Dermis blood vessel endothelial cell (primary cell): ENCODE measurements at regions not wholly inside any gene's neighbourhood (a gene's known extent, or its start where the extent isn't known, plus 50 kb on each side); places are given as distances from the start of the nearest gene placed in this dataset.
"Not testable (repeated sequence)": the region's sequence is repeated elsewhere in the genome, so short reads cannot be mapped to it uniquely, and the experiment has no call there.

Experiments used
- DNase-seq: peaks from one replicate; pipeline ENCODE4 v3.0.0; 2010

- not testable (repeated sequence) for DNase-seq
These were observed 122.8 kb upstream of the FAM20C start for GRCh38 chr7:69499-70123.

DNA sequence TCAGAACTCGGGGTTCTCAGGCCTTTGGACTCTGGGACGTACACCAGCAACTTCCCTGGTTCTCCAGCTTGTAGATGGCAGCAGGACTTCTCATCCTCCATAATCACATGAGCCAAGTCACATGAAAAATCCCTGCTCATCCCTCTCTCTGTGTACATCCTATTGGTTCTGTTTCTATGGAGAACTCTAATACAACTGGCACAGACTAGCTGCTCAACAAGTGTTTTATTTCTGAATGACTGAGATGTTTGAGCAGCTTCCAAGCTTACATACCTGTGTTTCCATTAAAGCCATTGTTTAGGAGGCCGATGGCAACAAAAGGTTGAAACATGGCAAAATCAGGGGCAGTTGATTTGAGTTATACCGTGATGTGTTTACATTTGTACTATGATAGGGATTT lies 122.2 kb upstream of the FAM20C start:
- not testable (repeated sequence) for DNase-seq

GRCh38 chr7:70989-71388 lies 121.4 kb upstream of the FAM20C start:
- not testable (repeated sequence) for DNase-seq

GRCh38 chr7:72266-73057 lies 119.9 kb upstream of the FAM20C start:
- not testable (repeated sequence) for DNase-seq

GRCh38 chr7:73058-73331 lies 119.4 kb upstream of the FAM20C start:
- not testable (repeated sequence) for DNase-seq

GRCh38 chr7:74008-74540 lies 118.3 kb upstream of the FAM20C start:
- not testable (repeated sequence) for DNase-seq

GRCh38 chr7:75511-75910 lies 116.9 kb upstream of the FAM20C start:
- not testable (repeated sequence) for DNase-seq

DNA sequence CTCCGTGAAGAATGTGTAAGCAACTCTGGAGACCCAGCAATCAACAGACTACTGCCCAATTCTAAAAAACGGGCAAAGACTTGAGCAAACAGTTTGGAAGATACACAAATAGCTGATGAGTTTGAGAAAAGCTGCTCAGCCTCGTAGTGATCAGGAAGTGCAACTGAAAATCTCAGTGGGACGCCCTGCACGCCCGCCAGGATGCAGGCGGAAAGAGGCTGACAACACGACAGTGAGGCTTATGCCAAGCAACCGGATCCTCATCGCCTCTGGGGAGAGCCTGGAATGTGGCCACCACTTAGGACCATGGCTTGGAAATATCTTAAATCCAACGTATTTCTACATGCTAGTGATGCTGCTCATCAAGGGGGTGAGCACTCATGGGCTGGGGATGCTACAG lies 116.2 kb upstream of the FAM20C start:
- not testable (repeated sequence) for DNase-seq

DNA sequence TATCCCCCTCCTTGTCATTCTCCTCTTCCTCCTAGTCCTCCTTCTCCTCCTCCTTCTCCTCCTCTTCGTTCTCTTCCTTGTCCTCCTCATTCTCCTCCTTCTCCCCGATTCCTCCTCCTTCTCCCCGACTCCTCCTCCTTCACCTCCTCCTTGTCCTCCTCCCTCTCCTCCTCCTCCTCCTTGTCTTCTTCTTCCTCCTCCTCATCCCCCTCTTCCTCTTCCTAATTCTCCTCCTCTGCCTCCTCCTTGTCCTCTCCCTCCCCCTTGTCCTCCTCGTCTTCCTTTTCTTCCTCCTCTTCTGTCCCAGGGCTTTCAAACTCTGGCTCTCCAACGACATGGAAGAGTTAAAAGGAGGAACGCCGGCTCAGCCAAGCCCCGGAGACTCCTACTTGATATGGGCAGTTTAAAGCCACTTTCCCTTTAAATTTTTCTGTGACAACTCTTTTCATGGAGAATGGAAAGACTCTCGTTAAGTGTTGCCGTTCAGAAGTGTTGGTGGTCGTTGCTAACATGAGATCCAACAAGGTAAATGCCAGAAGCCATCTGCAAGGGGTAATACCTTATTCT lies 115.5 kb upstream of the FAM20C start:
- not testable (repeated sequence) for DNase-seq

DNA sequence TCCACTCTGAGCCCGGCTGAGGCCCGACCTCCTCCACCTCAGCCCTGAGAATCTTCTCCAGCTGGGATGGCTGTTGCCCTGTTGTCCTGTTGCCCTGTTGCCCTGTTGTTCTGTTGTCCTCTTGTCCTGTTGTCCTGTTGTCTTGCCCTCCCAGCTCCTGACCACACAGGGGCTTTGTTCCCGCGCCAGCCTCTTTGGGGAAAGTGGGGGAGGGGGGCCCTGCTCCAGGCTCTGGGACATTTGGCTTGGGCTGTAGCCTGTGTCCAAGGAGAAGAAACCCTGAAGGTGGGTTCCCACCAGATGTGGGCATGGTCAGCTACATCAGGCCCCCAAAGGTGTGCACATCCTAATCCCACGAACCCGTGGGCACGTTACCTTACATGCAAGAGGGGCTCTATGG lies 113.5 kb upstream of the FAM20C start:
- DNase-seq = not testable (repeated sequence)

- DNase-seq = not testable (repeated sequence)
These were observed 112.8 kb upstream of the FAM20C start for GRCh38 chr7:79400-80055.

DNA sequence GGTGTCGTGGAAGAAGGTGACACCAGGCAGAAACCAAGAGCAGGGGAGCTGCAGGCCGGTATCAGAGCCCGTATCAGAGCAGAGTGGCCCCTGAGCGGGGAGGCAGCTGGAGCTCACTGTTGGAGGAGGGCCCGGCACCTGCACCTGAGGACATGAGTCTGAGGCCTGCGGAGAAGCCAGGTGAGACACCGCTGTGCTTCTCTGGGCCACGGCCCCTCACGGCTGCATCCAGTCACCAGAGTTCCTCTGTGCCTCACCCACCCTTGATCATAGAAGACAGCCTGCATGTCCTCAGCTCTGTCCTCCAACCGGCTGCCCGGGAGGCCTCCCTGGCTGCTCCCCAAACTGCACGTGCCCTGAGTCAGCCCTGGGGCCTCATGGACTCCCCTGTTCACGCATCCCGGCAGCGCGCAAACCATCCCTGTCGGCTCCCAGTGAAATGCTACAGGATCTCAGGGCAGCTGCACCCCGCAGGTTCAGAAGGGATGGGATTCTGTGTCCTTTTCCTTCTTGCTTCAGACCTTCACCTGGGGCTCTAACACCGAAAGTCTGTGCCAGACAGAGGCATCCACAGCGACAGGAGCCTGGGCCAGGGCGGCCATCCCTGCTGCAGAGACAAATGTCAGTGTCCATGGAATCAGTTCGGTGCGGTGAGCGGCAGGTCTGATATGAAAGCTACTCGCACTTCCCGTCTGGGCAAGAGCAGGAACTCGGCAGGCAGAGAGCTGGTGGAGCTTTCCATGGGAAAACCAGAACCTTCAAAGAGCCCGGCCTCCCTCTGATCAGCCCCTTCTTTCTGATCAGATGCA lies 111.9 kb upstream of the FAM20C start:
- no peak for DNase-seq

GRCh38 chr7:81068-81925 lies 111.1 kb upstream of the FAM20C start:
- no peak for DNase-seq

DNA sequence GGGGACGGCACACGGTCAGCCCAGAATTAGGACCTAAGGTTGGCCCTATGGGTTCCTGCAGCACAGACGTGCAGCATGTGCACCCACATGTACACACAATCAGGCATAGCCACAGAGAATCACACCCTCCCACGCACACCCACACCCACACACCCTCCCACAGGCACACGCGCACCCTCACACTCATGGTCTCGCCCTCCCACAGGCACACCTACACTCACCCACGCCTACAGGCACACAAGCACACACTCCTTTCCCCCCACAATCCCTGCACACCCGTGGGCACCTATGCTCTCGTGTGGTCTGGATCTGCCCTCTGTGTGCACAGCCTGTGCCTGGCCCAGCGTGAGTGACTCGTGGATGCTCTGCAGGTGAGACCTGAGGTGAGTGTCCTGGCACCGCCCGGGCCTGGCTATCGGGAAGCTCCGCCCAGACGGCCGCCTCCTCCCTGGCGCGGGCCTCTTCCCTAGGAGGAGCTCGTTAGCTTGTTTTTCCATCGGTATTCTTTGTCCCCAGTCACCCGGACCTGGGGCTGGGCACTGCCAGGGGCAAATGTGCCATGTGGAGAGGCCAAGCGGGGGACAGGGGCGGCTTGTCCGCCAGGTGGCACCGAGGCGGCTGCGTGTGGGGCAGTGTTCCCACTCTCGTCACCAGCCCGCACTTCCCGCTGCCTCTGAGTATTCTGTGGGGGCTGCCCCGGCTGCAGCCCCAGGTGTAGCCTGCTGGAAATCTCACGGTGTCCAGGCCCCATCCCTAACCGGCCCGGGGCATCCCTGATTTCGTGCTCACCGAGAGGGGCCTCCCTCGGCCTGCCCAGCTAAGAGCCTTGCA lies 110.2 kb upstream of the FAM20C start:
- no peak for DNase-seq

- DNase-seq = no peak
These were observed 109.6 kb upstream of the FAM20C start for GRCh38 chr7:82757-83155.

DNA sequence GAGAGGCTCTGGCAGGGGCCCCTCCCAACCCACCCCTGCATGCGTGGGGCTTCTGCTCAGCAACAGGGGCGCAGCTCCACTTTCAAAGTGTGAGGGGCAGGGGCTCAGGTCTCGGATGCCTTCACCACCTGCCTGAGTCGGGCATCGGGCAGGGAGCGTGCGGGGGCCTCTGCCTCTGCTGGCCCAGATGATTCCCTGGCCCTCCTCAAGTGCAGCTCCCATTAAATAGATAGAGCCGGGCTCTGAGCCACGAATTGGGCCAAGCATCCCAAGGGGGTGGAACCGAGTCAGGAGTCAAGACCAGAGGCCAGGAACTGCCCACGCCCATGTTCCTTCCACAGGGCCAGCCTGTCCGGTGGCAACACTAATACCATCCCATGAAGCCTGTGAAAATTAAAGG lies 108.9 kb upstream of the FAM20C start:
- no peak for DNase-seq

- no peak for DNase-seq
These were observed 108.3 kb upstream of the FAM20C start for GRCh38 chr7:83861-84632.

DNA sequence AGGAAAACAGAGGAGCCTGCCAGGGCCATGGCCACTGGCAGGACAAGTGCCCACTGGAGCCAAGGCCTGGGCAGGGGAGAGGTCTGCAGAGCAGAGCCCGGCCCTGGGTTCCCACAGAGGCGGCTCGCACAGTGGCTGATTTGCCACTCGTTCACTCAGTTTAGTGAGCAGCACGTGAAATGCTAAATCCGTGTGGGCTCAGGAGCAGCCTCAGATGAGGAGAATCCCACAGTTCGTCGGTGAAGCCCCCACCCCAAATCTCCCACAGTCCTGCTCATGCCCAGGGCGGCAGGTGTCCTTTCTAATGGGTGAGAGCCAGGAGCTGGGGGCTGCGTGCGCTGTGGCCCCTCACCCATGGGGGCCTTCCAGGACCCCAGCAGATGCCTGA lies 107.7 kb upstream of the FAM20C start:
- no peak for DNase-seq

DNA sequence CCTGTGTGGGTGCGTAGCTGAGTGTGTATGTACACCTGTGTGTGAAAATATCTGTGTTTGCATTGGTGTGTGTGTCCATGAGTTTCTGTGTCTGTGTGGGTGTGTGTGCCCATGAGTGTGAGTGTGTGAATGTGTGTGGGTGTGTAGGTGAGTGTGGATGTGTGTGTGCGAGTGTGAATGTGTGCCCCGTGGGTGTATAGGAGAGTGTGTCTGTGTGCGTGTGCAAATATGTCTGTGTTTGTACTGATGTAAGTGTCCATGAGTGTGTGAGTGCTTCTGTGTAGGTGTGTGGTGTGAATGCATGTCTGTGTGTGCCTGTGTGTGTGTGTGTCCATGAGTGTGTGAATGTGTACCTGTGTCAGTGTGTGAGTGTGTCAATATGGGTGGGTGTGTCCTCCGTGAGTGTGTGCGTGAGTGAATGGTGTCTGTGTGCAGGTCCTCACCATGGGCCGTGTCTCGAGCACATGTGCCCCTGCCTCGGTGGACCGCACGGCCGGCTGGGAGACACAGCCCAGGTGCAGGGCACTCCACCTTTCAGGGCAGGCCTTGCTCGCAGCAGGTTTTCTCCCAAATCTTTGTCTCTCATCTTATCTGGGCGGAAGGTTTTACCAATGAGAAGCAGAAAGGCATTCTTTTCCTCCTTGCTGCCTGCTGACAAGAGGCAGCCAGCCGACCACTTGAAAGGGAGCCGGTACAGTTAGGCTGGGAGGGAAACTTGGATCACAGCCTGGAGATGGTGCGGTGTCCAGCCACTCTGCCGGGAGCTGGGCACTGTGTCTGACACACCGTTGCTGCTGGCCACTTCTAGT lies 107.1 kb upstream of the FAM20C start:
- DNase-seq = no peak
